GM04504 (cell line): ENCODE measurements at regions not wholly inside any gene's neighbourhood (a gene's known extent, or its start where the extent isn't known, plus 50 kb on each side); places are given as distances from the start of the nearest gene placed in this dataset.
"Not testable (repeated sequence)": the region's sequence is repeated elsewhere in the genome, so short reads cannot be mapped to it uniquely, and the experiment has no call there.

ENCODE experiments used
- DNase-seq: peaks from one replicate; pipeline ENCODE4 v3.0.0-alpha.2; 2012; ENCODE audit warnings: low read depth

- no peak for DNase-seq
These were observed 686.4 kb downstream of the TLE1 start for GRCh38 chr9:81002906-81003305.

- no peak for DNase-seq
These were observed 687.1 kb downstream of the TLE1 start for GRCh38 chr9:81002242-81002641.

GRCh38 chr9:80995759-80996158 lies 693.6 kb downstream of the TLE1 start:
- DNase-seq: no peak

- DNase-seq: no peak
These were observed 694.5 kb downstream of the TLE1 start for GRCh38 chr9:80994892-80995291.

GRCh38 chr9:80985595-80985994 lies 703.8 kb downstream of the TLE1 start:
- DNase-seq: not testable (repeated sequence)

GRCh38 chr9:80976403-80976802 lies 712.9 kb downstream of the TLE1 start:
- no peak for DNase-seq

GRCh38 chr9:80970377-80970776 lies 719.0 kb downstream of the TLE1 start:
- DNase-seq: not testable (repeated sequence)

- no peak for DNase-seq
These were observed 720.7 kb downstream of the TLE1 start for GRCh38 chr9:80968611-80969010.

- DNase-seq: no peak
These were observed 724.4 kb downstream of the TLE1 start for GRCh38 chr9:80964914-80965313.

- DNase-seq: no peak
These were observed 725.0 kb downstream of the TLE1 start for GRCh38 chr9:80964374-80964773.

GRCh38 chr9:80957801-80958200 lies 731.5 kb downstream of the TLE1 start:
- no peak for DNase-seq

GRCh38 chr9:80954521-80954920 lies 734.8 kb downstream of the TLE1 start:
- DNase-seq: no peak

- no peak for DNase-seq
These were observed 736.9 kb downstream of the TLE1 start for GRCh38 chr9:80952363-80952922.

GRCh38 chr9:80951675-80952074 lies 737.7 kb downstream of the TLE1 start:
- no peak for DNase-seq

- DNase-seq: no peak
These were observed 740.5 kb downstream of the TLE1 start for GRCh38 chr9:80948876-80949275.

GRCh38 chr9:80948066-80948465 lies 741.3 kb downstream of the TLE1 start:
- no peak for DNase-seq

- DNase-seq: no peak
These were observed 742.7 kb downstream of the TLE1 start for GRCh38 chr9:80946496-80947170.

- no peak for DNase-seq
These were observed 743.9 kb downstream of the TLE1 start for GRCh38 chr9:80945436-80945835.

- DNase-seq: no peak
These were observed 751.7 kb downstream of the TLE1 start for GRCh38 chr9:80937645-80938044.

- no peak for DNase-seq
These were observed 755.3 kb downstream of the TLE1 start for GRCh38 chr9:80934095-80934494.

- no peak for DNase-seq
These were observed 756.2 kb downstream of the TLE1 start for GRCh38 chr9:80932947-80933780.

- DNase-seq: no peak
These were observed 757.2 kb downstream of the TLE1 start for GRCh38 chr9:80932181-80932580.

- no peak for DNase-seq
These were observed 758.2 kb downstream of the TLE1 start for GRCh38 chr9:80931163-80931562.
